ENCODE measurements at regions not wholly inside any gene's neighbourhood (a gene's known extent, or its start where the extent isn't known, plus 50 kb on each side); places are given as distances from the start of the nearest gene placed in this dataset.

DNA sequence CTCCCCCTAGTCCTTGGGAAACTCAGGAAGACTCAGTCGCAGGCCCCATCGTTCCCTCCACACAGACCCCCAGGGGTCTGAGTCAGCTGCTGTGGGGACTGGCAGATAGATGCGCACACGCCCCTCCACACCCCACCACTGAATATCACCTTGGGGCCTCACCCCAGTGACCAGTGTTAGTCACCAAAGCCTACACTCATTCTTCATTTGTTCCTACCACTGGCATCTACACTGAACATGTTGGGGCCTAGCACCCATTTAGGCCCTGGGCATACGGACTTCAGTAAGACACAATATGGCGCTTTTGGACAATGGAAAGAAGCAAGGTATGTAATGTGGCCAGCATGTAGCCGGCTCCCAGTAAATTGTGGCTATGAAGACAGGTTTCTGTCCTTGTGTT lies 154.1 kb upstream of the PJA1 start:
- intact Hi-C loops (cut with micrococcal nuclease), result no loop called here
- H3K9me3 Mint-ChIP-seq (ENCODE audit: unreplicated experiment), result no peaks in the 10 kb centered on the region
- H3K4me1 Mint-ChIP-seq (ENCODE audit: insufficient read depth, unreplicated experiment), result peaks cover 12% of the 10 kb centered on the region
- H3K4me3 Mint-ChIP-seq (ENCODE audit: unreplicated experiment), result no peak overlapping the region
- ChIA-PET CTCF (interaction anchor here (0.8 kb wide), 1 partner anchor 70 kb away, joined by 3 read pairs; no protein-coding TSS in a partner anchor), POLR2A (no interaction called here)
- BruUV-seq (replicated peaks), result no TSS peak
- TF ChIP-seq, protein P1, sequence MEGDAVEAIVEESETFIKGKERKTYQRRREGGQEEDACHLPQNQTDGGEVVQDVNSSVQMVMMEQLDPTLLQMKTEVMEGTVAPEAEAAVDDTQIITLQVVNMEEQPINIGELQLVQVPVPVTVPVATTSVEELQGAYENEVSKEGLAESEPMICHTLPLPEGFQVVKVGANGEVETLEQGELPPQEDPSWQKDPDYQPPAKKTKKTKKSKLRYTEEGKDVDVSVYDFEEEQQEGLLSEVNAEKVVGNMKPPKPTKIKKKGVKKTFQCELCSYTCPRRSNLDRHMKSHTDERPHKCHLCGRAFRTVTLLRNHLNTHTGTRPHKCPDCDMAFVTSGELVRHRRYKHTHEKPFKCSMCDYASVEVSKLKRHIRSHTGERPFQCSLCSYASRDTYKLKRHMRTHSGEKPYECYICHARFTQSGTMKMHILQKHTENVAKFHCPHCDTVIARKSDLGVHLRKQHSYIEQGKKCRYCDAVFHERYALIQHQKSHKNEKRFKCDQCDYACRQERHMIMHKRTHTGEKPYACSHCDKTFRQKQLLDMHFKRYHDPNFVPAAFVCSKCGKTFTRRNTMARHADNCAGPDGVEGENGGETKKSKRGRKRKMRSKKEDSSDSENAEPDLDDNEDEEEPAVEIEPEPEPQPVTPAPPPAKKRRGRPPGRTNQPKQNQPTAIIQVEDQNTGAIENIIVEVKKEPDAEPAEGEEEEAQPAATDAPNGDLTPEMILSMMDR (IDR thresholded peaks at IDR 0.05; ENCODE audit: unreplicated experiment), result no peak
- H3K27me3 Mint-ChIP-seq (ENCODE audit: insufficient read depth, unreplicated experiment), result peaks cover 55% of the 10 kb centered on the region
- no peak for DNase-seq (ENCODE audit: unreplicated experiment)
- no peaks in the 10 kb centered on the region for H3K36me3 Mint-ChIP-seq (ENCODE audit: insufficient read depth, unreplicated experiment)
- no peak overlapping the region for H3K27ac Mint-ChIP-seq (ENCODE audit: low read depth, unreplicated experiment)

DNA sequence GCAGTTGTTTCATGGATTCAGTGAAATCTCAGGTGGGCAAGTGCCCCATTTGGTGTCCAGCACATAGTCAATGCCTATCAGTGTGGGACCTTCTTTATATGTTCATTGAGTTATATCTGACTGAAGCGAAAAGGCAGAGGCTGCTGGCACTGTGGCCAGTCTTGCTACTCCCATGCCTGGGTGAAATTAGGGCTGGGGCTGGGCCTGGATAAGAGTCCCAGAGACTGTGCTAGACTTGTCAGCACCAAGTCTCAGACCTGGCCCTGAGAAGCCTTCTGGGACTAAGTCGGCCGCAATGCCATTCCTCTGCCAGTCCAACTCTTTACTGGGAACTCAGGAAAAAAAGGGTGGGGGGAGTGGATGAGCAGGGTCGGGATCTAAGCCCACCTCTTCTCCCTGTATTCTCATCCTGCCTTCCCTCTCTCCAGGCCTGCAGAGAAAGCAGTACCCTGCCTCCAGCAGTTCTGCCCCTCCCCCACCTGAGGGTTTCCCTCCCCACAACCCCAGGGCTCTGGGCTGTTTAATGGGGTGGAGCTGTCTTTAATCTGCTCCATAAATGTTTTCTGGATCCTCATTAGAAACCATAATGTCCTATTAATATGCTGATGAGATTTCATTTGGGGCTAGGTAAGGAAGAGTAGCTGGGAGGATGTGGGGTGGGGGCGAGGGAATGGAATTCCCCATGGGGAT lies 153.5 kb upstream of the PJA1 start:
- TF ChIP-seq, protein P1 (IDR thresholded peaks at IDR 0.05; ENCODE audit: unreplicated experiment), result no peak
- Mint-ChIP-seq H3K27me3 (ENCODE audit: insufficient read depth, unreplicated experiment) (peaks cover 59% of the 10 kb centered on the region), H3K27ac (ENCODE audit: low read depth, unreplicated experiment) (no peak overlapping the region), H3K9me3 (ENCODE audit: unreplicated experiment) (no peaks in the 10 kb centered on the region), H3K4me1 (ENCODE audit: insufficient read depth, unreplicated experiment) (peaks cover 12% of the 10 kb centered on the region), H3K4me3 (ENCODE audit: unreplicated experiment) (no peak overlapping the region), H3K36me3 (ENCODE audit: insufficient read depth, unreplicated experiment) (no peaks in the 10 kb centered on the region)
- CTCF ChIA-PET, result interaction anchor here (0.8 kb wide), 1 partner anchor 70 kb away, joined by 3 read pairs; no protein-coding TSS in a partner anchor
- intact Hi-C loops (cut with micrococcal nuclease), result no loop called here
- no TSS peak for BruUV-seq (replicated peaks)
- POLR2A ChIA-PET, result no interaction called here
- DNase-seq (ENCODE audit: unreplicated experiment), result no peak

DNA sequence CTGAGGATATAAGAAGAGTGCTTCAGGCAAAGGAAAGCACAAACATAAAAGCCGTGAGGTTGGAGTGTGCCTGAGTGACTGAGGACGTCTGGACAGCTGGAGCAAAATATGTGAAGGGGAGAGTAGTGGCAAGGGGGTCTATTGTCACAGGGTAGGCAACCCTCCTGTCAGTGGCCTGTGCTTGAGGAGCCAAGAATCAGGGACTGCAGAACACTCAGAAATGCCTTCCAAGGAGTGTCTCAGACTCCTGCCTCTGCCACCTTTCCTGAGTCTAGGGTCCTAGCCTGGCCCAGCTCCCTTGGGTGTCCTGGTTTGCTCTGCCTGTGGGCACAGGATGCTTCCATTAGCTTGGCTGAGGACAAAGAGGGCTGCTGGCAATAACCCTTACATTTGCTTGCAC lies 152.5 kb upstream of the PJA1 start:
- CTCF ChIA-PET, result interaction anchor here (0.7 kb wide), 1 partner anchor 157 kb away, joined by 3 read pairs; no protein-coding TSS in a partner anchor
- Mint-ChIP-seq H3K4me3 (ENCODE audit: unreplicated experiment) (no peak overlapping the region), H3K27ac (ENCODE audit: low read depth, unreplicated experiment) (no peak overlapping the region), H3K36me3 (ENCODE audit: insufficient read depth, unreplicated experiment) (no peaks in the 10 kb centered on the region), H3K9me3 (ENCODE audit: unreplicated experiment) (no peaks in the 10 kb centered on the region), H3K27me3 (ENCODE audit: insufficient read depth, unreplicated experiment) (peaks cover 59% of the 10 kb centered on the region), H3K4me1 (ENCODE audit: insufficient read depth, unreplicated experiment) (peaks cover 12% of the 10 kb centered on the region)
- intact Hi-C loops (cut with micrococcal nuclease), result no loop called here
- BruUV-seq (replicated peaks), result no TSS peak
- TF ChIP-seq, protein P1 (IDR thresholded peaks at IDR 0.05; ENCODE audit: unreplicated experiment), result no peak
- no peak for DNase-seq (ENCODE audit: unreplicated experiment)
- POLR2A ChIA-PET, result no interaction called here

DNA sequence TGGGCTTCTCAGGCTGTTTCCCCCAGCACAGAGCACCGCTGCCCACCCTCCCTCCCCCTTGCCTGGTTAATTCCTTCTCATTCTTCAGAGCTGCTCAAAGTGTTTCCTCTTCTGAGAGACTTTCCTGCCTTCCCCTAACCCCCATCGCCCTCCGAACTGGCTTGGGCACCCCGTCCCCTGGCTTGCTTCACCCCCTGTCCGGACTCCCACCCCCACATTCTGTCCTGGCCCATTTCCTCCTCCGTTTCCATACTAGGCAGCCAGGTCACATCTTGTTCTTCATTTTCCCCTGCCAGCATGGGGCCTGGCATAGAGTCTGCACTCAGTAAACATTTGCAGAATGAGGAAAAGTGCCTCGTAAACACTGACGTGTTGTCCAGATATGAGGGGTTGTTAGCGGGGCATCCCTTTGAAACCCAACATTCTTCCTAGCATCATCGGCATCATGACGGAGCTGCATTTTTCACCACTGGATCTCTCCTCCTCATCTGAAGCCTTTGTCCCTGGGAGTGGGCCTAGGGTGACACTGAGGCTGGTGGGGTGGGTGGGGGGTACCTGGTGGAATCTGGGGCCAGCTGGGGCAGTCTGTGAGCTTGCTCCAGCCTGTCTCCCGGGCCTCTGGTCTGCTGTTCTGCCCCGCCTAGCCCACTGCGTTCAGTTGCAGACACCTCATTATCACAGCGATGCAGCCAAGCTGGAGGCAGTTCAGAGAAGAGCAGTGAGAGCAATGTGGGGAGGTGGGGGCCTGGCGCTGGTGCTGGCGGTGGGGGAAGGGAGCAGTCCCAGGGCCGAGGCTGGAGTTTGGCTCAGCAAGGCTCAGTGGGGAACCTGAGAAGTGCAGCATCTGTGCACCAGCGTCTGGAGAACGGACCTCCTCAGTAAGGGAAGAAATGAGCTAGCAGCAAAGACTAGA lies 149.4 kb upstream of the PJA1 start:
- H3K9me3 Mint-ChIP-seq (ENCODE audit: unreplicated experiment), result no peaks in the 10 kb centered on the region
- DNase-seq (ENCODE audit: unreplicated experiment), result no peak
- no peaks in the 10 kb centered on the region for H3K36me3 Mint-ChIP-seq (ENCODE audit: insufficient read depth, unreplicated experiment)
- POLR2A ChIA-PET, result no interaction called here
- intact Hi-C loops (cut with micrococcal nuclease), result no loop called here
- no TSS peak for BruUV-seq (replicated peaks)
- no peak overlapping the region for H3K27ac Mint-ChIP-seq (ENCODE audit: low read depth, unreplicated experiment)
- CTCF ChIA-PET, result no interaction called here
- peaks cover 70% of the 10 kb centered on the region for H3K27me3 Mint-ChIP-seq (ENCODE audit: insufficient read depth, unreplicated experiment)
- peaks cover 4% of the 10 kb centered on the region for H3K4me1 Mint-ChIP-seq (ENCODE audit: insufficient read depth, unreplicated experiment)
- TF ChIP-seq, protein P1 (IDR thresholded peaks at IDR 0.05; ENCODE audit: unreplicated experiment), result no peak
- H3K4me3 Mint-ChIP-seq (ENCODE audit: unreplicated experiment), result no peak overlapping the region
